Left lobe of liver (tissue), 2 donors: ENCODE measurements at regions not wholly inside any gene's neighbourhood (a gene's known extent, or its start where the extent isn't known, plus 50 kb on each side); places are given as distances from the start of the nearest gene placed in this dataset.

Experiments used
- ATAC-seq: fragments of 200-7000 bp; cut with Tn5 transposase; one replicate; pipeline ENCODE4 v1.9.1; 2020; ENCODE audit warnings: mild to moderate bottlenecking, moderate library complexity
- DNase-seq: peaks from one replicate; pipeline ENCODE4 v3.0.0-alpha.2; 2020; ENCODE audit warnings: low spot score
- donor health status: DM: no; HTN: no; CAD: no; lungs with moderate emphysema.
- donor health status: DM: no; HTN: yes; CAD: no.

DNA sequence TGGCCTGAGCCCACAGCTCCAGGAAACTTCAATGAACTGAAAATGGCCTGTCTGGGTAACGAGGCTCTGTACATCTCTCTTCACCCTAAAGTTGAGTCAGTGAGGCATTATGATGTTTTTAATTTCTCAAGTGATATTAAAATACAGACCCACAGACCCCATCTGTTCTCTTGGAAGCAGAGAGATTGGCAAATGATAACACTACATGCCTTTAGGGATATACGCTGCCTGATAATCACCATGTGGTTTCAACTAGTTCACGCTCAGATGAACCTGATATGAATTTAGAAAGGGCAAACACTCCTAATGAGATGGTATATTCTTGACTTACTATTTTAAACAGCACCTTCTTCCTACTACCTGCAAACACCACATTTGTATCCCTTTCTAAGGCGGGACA is 127.5 kb downstream of the RFC3 start:
- DNase-seq = no peak
- ATAC-seq = no peak

DNA sequence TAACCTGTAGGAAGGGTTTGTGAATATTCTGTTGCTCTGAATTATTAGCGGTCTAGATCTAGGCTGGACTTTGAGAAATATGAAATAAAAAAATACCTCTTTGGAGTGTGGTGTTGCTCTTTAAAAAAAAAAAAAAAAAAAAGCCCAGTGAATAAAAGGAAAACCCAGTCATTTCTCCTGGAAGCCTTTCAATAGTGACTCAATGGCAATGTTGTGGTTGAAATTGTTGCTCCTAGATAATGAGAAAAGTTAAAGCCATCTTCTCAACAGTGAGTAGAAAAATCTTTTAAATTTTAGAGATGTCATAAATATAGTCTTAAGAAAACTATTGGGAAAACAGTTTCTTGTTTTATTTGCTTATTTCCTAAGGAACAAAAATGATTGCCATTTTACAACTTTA is 135.3 kb downstream of the RFC3 start:
- DNase-seq = no peak
- no peak for ATAC-seq

GRCh38 chr13:33953781-33954180 is 135.8 kb downstream of the RFC3 start:
- no peak for DNase-seq
- no peak for ATAC-seq

DNA sequence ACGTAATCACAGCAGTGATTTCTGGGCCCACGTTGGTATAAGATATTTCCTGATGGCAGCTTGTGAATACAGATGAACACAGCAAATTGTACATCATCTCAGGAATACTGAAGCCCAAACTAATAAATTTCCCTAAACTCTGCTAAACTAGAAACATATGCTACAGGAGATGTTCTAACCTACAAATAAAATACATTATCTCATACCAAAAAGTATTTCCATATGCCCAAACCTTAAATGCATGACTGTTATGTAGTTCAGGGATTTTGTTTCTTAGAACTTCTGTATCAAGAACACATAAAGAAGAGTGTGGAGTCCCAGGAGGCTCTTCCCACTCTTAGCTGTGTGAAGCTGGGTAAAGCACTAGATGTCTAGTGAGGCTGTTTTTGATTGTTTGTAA is 138.4 kb downstream of the RFC3 start:
- ATAC-seq = no peak

GRCh38 chr13:33957497-33957905 is 139.6 kb downstream of the RFC3 start:
- DNase-seq (no peak), ATAC-seq (no peak)

More for the DNA sequence above, 138.4 kb downstream of the RFC3 start:
- no peak for DNase-seq

DNA sequence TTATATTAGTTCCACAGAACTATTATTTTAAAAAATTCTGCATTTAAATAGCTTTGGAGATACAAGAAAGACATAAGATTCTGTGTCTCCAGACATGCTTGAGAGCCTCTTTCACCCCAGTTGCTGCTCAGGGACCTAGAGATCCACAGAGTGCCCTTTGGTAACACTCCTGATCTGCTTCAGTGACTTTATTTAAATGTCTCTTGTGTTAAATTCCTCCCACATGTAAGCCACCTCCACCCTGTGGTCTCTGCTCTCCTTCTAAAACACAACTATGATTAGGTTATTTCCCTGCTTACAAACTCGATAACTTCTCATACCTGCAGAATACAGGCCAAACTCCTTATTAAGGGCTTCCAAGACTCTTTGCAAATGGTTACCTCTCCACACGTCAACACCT is 141.0 kb downstream of the RFC3 start:
- DNase-seq (no peak), ATAC-seq (no peak)

GRCh38 chr13:33963134-33963533 is 145.2 kb downstream of the RFC3 start:
- DNase-seq (no peak), ATAC-seq (peak; percentile 77)

DNA sequence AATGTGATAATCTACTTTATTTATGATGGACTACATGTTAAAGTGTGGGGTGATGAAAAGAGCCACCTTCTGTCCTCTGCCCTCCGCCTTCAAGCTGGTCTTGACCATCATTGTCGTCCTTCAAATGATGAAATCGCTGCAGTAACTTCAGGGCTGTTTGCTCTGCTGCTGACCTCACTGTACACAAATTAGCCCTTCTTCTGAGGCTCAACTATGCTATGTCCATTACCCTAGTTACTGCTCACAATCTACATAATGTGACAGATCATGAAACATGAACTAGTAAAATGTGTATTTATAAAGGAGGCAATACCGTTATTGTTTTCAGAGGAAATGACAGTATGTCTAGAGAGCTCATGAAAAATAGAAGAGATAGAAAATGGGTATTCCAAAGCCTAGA is 145.9 kb downstream of the RFC3 start:
- no peak for DNase-seq
- peak; percentile 16 for ATAC-seq

- DNase-seq = peak; percentile 64
- ATAC-seq = peak; percentile 90
Observed at GRCh38 chr13:33968520-33969507, 150.9 kb downstream of the RFC3 start.

DNA sequence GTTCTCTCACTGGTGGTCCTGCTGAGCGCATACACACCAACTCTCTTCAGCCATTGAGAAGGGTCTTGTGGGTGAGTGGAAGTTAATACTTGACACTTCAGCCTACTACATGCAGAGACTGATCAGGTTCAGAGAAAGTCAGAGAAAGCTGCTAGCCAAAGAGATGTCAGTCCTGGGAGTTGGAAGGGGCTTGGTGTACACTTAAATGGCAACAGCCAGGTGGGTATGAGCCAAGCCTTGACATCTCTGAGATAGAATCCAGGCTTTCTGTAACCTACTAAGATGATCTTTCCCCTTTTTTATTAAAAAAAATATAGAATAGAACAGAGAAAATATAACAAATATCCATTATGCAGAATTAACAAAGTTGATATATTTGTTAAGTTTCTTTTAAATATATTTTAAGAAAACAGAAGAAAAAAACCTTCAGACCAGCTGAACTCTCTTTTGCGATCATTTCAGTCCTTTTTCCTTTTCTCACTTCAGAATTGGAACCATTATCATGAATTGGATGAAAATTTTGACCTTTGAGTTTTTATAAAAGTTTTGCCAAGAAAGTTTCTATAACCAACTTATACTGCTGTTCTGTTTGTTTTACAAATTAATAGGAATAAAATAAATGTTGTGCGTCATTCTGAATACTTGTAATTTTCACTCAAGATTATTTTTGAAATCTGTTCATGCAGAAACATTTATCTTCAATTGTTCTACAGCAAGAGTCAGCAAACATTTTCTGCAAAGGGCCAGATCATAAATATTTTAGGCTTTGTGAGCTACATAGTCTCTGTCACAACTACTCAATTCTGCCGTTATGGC is 153.0 kb downstream of the RFC3 start:
- DNase-seq (no peak), ATAC-seq (no peak)

DNA sequence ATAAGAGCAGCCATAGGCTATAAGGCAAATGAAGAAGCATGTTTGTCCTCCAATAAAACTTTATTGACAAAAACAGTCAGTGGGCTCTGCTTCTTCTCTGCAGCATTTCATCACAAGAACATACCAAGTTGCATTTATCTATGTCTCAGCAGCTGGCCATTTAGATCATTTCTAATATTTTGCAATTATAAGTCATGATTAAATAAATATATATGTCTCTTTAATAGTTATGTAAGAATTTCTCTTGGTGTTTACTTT is 153.5 kb downstream of the RFC3 start:
- ATAC-seq (no peak), DNase-seq (no peak)

GRCh38 chr13:33973194-33973593 is 155.2 kb downstream of the RFC3 start:
- DNase-seq = no peak
- ATAC-seq = no peak

- DNase-seq = no peak
- no peak for ATAC-seq
Observed at GRCh38 chr13:33976965-33977364, 159.0 kb downstream of the RFC3 start.

DNA sequence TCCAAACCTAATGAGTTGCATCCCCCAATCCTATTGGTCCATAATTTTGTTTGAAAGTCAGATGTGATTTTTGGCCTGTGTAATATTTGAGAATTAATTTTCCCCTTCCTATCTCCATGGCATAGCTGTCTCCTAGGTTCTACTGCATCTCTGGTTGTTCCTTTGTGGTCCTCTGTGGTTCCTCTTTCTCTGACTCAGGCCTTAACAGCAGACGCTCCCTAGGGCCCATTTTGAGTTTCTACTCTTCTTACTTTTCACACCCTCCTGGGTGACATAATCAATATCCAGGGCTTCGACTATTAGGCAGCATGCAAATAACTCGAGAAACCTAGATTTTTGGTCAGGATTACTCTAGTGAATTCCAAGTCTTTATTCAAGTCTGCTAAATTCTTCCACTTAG is 160.7 kb downstream of the RFC3 start:
- DNase-seq = no peak
- ATAC-seq = no peak

GRCh38 chr13:33992881-33993336 is 175.0 kb downstream of the RFC3 start:
- ATAC-seq = peak; percentile 34
- DNase-seq = no peak

DNA sequence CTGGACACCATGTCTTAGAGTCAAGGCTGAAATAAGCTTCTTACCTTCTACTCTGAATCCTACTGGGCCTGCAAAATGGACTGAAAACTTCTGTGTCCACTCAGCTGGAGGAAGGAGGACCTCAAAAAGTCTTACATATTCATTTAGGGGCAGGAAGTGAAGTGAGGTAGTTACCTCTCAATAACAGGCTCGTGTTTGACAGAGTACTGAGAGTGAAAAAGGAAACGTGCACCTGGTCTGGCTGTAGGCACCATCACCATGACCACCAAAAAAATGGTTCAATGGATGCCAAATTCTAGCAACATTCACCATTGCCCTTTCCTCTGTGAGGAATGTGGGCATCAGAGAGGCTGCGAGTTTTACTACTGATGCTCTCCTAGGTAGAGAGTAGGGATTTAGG is 176.2 kb downstream of the RFC3 start:
- no peak for DNase-seq
- ATAC-seq = no peak

DNA sequence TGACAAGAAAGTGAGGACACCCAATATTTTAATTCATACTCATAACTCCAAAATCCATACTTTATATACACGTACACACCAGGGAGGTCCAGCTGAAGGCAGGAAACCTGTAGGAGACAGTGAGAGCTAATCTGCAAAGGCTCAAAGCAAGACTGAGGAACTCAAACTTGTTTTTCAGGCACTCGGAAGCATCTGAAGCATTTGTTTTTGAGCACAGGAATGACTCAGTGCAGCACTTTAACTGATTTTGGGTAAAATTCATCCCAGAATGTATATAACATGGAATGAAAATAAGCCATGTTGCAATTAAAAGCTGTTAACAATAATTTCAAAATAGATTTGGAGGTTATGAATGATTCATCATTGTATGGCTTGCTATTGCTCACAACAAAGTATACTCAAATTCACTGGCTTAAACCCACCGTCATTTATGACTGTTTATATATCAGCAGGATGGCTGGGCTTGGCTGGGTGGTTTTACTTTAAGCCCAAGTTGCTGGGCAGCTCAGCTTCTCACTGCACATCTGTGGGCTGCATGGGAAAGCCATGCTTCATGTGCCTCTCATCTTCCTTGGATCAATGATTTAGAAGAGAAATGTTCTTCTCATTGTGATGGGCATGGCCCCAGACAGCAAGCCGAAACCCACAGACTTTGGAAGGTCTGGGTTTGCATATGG is 177.0 kb downstream of the RFC3 start:
- no peak for ATAC-seq
- DNase-seq = no peak

GRCh38 chr13:33996636-33997035 is 178.7 kb downstream of the RFC3 start:
- ATAC-seq (no peak), DNase-seq (no peak)

- ATAC-seq (no peak), DNase-seq (no peak)
Observed at GRCh38 chr13:33997574-33997973, 179.6 kb downstream of the RFC3 start.

GRCh38 chr13:33999811-34000605 is 182.1 kb downstream of the RFC3 start:
- no peak for DNase-seq

GRCh38 chr13:34000955-34001354 is 183.0 kb downstream of the RFC3 start:
- DNase-seq = no peak
- no peak for ATAC-seq

More at GRCh38 chr13:33999811-34000605, 182.1 kb downstream of the RFC3 start:
- no peak for ATAC-seq
